Calu3 (cell line): ENCODE measurements at regions not wholly inside any gene's neighbourhood (a gene's known extent, or its start where the extent isn't known, plus 50 kb on each side); places are given as distances from the start of the nearest gene placed in this dataset.

Source experiments
- BruUV-seq: library from RNA; stranded (reverse); fragments of 400-500 nt; replicated peaks from 2 replicates; lab custom pipeline; 2021; lab: Mats Ljungman, UMichigan
- CTCF ChIA-PET: fragments of 300-600 bp; sonication (Branson Sonifier 250); formaldehyde crosslinking; loops from one replicate; lab custom pipeline; 2022; ENCODE audit warnings: antibody characterized with exemption; lab: Charles Lee
- DNase-seq: peaks from one replicate; pipeline ENCODE4 v3.0.0; 2022
- H3K27ac Mint-ChIP-seq: one replicate; pipeline ENCODE4 v1.8.0; 2022; ENCODE audit warnings: mixed read lengths; ENCODE audit not compliant: unreplicated experiment
- H3K27me3 Mint-ChIP-seq: one replicate; pipeline ENCODE4 v1.8.0; 2022; ENCODE audit warnings: mixed read lengths; ENCODE audit not compliant: unreplicated experiment
- H3K36me3 Mint-ChIP-seq: one replicate; pipeline ENCODE4 v1.8.0; 2022; ENCODE audit warnings: mild to moderate bottlenecking, moderate library complexity, mixed read lengths; ENCODE audit not compliant: insufficient read depth, unreplicated experiment
- H3K4me1 Mint-ChIP-seq: one replicate; pipeline ENCODE4 v1.8.0; 2022; ENCODE audit warnings: mild to moderate bottlenecking, low read depth, mixed read lengths; ENCODE audit not compliant: unreplicated experiment
- H3K4me3 Mint-ChIP-seq: one replicate; pipeline ENCODE4 v1.8.0; 2022; ENCODE audit warnings: mild to moderate bottlenecking, low read depth, moderate library complexity, mixed read lengths; ENCODE audit not compliant: unreplicated experiment
- H3K9me3 Mint-ChIP-seq: one replicate; pipeline ENCODE4 v1.8.0; 2022; ENCODE audit warnings: low read depth, mixed read lengths; ENCODE audit not compliant: unreplicated experiment
- intact Hi-C: fragments of 100-400 bp; cut with micrococcal nuclease; formaldehyde crosslinking; loops from one replicate; pipeline ENCODE4 v1.10.0; 2022; ENCODE audit not compliant: unreplicated experiment
- TF ChIP-seq, protein P1 (sequence below): fragments of 200-600 bp; IDR thresholded peaks from one replicate; pipeline ENCODE4 v1.8.0; 2022; ENCODE audit warnings: antibody characterized with exemption; ENCODE audit not compliant: unreplicated experiment

DNA sequence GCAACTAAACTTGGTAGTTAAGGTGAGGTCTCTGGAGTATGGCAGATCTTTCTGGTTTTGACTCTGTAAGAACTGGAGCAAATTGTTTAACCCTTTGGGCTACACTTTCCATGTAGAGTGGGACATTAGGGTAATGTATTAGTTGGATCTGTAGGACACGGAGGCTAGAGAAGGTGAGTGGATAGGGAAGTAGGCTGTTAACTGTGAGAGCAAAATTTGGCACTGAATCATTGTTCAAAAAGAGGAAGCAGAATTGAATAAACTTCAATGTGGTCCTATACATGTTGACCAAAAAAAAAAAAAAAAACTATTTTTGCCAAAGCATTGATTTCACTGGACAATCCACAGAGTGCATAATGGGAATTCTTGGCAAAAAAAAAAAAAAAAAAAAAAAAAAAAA lies 370.2 kb upstream of the CHORDC1 start:
- DNase-seq = no peak
- Mint-ChIP-seq H3K27ac (no peak overlapping the region), H3K36me3 (no peaks in the 10 kb centered on the region), H3K4me3 (no peak overlapping the region), H3K27me3 (no peaks in the 10 kb centered on the region), H3K4me1 (no peaks in the 10 kb centered on the region), H3K9me3 (no peaks in the 10 kb centered on the region)
- BruUV-seq = no TSS peak
- CTCF ChIA-PET = no interaction called here
- TF ChIP-seq, protein P1, sequence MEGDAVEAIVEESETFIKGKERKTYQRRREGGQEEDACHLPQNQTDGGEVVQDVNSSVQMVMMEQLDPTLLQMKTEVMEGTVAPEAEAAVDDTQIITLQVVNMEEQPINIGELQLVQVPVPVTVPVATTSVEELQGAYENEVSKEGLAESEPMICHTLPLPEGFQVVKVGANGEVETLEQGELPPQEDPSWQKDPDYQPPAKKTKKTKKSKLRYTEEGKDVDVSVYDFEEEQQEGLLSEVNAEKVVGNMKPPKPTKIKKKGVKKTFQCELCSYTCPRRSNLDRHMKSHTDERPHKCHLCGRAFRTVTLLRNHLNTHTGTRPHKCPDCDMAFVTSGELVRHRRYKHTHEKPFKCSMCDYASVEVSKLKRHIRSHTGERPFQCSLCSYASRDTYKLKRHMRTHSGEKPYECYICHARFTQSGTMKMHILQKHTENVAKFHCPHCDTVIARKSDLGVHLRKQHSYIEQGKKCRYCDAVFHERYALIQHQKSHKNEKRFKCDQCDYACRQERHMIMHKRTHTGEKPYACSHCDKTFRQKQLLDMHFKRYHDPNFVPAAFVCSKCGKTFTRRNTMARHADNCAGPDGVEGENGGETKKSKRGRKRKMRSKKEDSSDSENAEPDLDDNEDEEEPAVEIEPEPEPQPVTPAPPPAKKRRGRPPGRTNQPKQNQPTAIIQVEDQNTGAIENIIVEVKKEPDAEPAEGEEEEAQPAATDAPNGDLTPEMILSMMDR = no peak
- intact Hi-C loops = no loop called here

DNA sequence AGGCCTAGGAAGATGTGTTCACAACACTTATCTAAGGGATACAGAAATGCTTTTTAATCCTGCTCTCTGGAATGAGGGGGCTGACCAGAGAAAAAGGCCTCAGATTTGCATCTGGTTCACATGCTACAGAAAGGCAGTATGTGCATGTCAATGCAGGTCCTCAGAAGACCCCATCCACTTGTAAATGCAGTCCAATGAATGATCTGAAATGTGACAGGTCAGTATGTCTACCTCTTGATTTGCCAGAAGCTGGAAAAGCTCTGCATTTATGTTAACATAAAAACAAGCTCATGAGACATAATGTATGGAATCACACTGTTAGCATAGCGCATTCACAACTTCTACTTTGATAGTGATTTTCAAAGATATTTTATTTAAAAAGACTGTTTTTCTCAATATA lies 367.4 kb upstream of the CHORDC1 start:
- Mint-ChIP-seq H3K27ac (no peak overlapping the region), H3K9me3 (no peaks in the 10 kb centered on the region), H3K36me3 (no peaks in the 10 kb centered on the region), H3K4me3 (no peak overlapping the region), H3K4me1 (no peaks in the 10 kb centered on the region), H3K27me3 (no peaks in the 10 kb centered on the region)
- TF ChIP-seq, protein P1 = no peak
- intact Hi-C loops = no loop called here
- DNase-seq = no peak
- BruUV-seq = no TSS peak
- CTCF ChIA-PET = no interaction called here

DNA sequence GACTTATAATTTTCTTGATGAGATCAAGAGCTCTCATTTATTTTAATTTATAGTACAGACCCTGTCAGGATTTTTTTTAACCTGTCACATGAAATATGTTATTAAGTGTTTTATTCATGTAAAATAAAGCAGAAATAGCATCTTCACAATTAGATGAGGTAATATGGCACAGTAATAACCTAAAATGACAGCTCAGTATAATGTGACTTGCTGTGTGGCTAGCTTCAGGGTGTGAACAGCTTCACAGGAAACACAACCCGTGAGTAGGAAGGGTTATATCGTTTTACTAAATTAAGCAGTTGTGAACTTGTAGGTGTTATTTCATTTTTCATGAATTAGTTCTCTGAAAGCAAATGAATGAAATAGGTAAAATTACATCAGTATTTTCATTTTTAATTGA lies 366.9 kb upstream of the CHORDC1 start:
- CTCF ChIA-PET = no interaction called here
- intact Hi-C loops = no loop called here
- H3K4me1 Mint-ChIP-seq = no peaks in the 10 kb centered on the region
- H3K27me3 Mint-ChIP-seq = no peaks in the 10 kb centered on the region
- H3K27ac Mint-ChIP-seq = no peak overlapping the region
- H3K9me3 Mint-ChIP-seq = no peaks in the 10 kb centered on the region
- DNase-seq = no peak
- no peaks in the 10 kb centered on the region for H3K36me3 Mint-ChIP-seq
- BruUV-seq = no TSS peak
- TF ChIP-seq, protein P1 = no peak
- H3K4me3 Mint-ChIP-seq = no peak overlapping the region

DNA sequence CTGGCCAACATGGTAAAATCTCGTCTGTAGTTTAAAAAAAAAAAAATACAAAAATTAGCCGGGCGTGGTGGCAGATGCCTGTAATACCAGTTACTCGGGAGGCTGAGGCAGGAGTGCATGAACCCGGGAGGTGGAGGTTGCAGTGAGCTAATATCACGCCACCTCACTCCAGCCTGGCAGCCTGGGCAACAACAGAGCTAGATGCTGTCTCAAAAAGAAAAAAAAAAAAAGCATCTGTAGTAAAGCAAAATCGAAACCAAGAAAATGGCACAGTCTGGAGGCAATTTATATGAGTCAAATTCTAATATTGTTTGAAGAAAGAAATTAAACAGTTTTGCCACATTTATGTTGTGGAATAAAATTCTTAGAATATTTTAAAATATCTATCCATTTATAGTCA lies 365.0 kb upstream of the CHORDC1 start:
- Mint-ChIP-seq H3K36me3 (no peaks in the 10 kb centered on the region), H3K27me3 (no peaks in the 10 kb centered on the region), H3K9me3 (no peaks in the 10 kb centered on the region), H3K4me3 (no peak overlapping the region), H3K4me1 (no peaks in the 10 kb centered on the region), H3K27ac (no peak overlapping the region)
- no peak for DNase-seq
- intact Hi-C loops = no loop called here
- CTCF ChIA-PET = interaction anchor here (0.5 kb wide), 1 partner anchor 931 kb away, joined by 3 read pairs; no protein-coding TSS in a partner anchor
- BruUV-seq = no TSS peak
- TF ChIP-seq, protein P1 = no peak
